ENCODE measurements at regions not wholly inside any gene's neighbourhood (a gene's known extent, or its start where the extent isn't known, plus 50 kb on each side); places are given as distances from the start of the nearest gene placed in this dataset.

DNA sequence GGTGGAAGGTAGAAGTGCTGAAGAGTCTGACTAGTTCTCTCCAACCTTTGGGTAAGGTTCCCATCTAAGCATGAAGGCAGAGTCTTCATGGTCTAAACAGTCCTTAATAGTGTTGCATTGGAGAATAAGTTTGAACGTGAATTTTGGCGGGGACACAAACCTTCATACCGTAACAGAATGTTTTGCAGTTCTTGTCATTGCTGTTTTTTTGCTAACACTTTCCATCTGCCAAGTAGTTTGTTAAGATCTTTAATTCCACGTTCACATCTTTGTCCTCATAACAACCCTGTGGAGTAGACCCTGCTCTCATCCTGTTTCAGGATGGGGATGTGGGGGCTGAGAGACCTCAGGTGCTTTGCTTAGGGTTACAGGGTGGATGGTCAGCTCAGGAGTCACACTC, 936.9 kb upstream of the EEF2KMT start:
- H3K9ac ChIP-seq (ENCODE audit: low read length), result no peak overlapping the region
- no peak overlapping the region for H3K4me2 ChIP-seq (ENCODE audit: low read depth, low read length, poor library complexity, severe bottlenecking)
- H3K27me3 ChIP-seq (ENCODE audit: low read length), result no peaks in the 10 kb centered on the region
- H3K9me3 ChIP-seq (ENCODE audit: insufficient read depth, low read length), result no peaks in the 10 kb centered on the region
- TF ChIP-seq EZH2phosphoT487 (conservative IDR thresholded peaks at IDR 0.05; ENCODE audit: low read length), result no peak
- TF ChIP-seq, protein P1, sequence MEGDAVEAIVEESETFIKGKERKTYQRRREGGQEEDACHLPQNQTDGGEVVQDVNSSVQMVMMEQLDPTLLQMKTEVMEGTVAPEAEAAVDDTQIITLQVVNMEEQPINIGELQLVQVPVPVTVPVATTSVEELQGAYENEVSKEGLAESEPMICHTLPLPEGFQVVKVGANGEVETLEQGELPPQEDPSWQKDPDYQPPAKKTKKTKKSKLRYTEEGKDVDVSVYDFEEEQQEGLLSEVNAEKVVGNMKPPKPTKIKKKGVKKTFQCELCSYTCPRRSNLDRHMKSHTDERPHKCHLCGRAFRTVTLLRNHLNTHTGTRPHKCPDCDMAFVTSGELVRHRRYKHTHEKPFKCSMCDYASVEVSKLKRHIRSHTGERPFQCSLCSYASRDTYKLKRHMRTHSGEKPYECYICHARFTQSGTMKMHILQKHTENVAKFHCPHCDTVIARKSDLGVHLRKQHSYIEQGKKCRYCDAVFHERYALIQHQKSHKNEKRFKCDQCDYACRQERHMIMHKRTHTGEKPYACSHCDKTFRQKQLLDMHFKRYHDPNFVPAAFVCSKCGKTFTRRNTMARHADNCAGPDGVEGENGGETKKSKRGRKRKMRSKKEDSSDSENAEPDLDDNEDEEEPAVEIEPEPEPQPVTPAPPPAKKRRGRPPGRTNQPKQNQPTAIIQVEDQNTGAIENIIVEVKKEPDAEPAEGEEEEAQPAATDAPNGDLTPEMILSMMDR (IDR thresholded peaks at IDR 0.05; ENCODE audit: insufficient read depth, low read length, poor library complexity, severe bottlenecking), result no peak
- H3F3A ChIP-seq (ENCODE audit: insufficient read depth), result no peaks in the 10 kb centered on the region
- no peaks in the 10 kb centered on the region for H3K79me2 ChIP-seq (ENCODE audit: insufficient read depth, low read length)
- H3K4me3 ChIP-seq (ENCODE audit: insufficient read depth, low read length, poor library complexity, severe bottlenecking), result no peak overlapping the region
- no peak overlapping the region for H2AFZ ChIP-seq (ENCODE audit: low read depth, low read length, severe bottlenecking)
- no peak overlapping the region for H3K27ac ChIP-seq (ENCODE audit: low read depth, low read length)
- H3K36me3 ChIP-seq (ENCODE audit: low read length), result no peaks in the 10 kb centered on the region
- no peaks in the 10 kb centered on the region for H3K9me2 ChIP-seq (replicated peaks; ENCODE audit: insufficient read depth, low read length)
- H4K20me1 ChIP-seq (ENCODE audit: low read depth, low read length), result no peaks in the 10 kb centered on the region

DNA sequence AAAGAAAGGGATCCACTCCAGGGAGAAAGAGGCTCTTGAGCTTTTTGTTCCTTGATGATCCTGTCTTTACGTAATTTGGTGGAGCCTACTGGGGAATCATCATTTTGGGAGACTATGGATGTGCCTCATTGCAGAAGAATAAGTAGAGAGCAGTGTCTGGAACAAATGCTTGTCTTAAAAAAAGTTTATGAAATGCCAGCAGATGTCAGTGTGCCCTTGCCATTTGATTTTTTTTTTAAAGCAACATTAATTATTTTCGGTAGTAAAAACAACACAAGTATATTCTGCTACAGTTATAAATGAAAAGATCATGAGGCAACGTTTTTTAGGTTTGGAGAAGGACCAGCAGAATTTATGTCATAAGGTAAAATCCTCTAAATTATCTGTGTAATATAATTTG, 934.8 kb upstream of the EEF2KMT start:
- no peak overlapping the region for H2AFZ ChIP-seq (ENCODE audit: low read depth, low read length, severe bottlenecking)
- no peaks in the 10 kb centered on the region for H3K9me3 ChIP-seq (ENCODE audit: insufficient read depth, low read length)
- no peaks in the 10 kb centered on the region for H3K79me2 ChIP-seq (ENCODE audit: insufficient read depth, low read length)
- H3K4me3 ChIP-seq (ENCODE audit: insufficient read depth, low read length, poor library complexity, severe bottlenecking), result no peak overlapping the region
- H3F3A ChIP-seq (ENCODE audit: insufficient read depth), result no peaks in the 10 kb centered on the region
- TF ChIP-seq, protein P1 (IDR thresholded peaks at IDR 0.05; ENCODE audit: insufficient read depth, low read length, poor library complexity, severe bottlenecking), result no peak
- no peak for TF ChIP-seq EZH2phosphoT487 (conservative IDR thresholded peaks at IDR 0.05; ENCODE audit: low read length)
- H3K9ac ChIP-seq (ENCODE audit: low read length), result no peak overlapping the region
- no peak overlapping the region for H3K27ac ChIP-seq (ENCODE audit: low read depth, low read length)
- H3K36me3 ChIP-seq (ENCODE audit: low read length), result no peaks in the 10 kb centered on the region
- H4K20me1 ChIP-seq (ENCODE audit: low read depth, low read length), result no peaks in the 10 kb centered on the region
- no peaks in the 10 kb centered on the region for H3K9me2 ChIP-seq (replicated peaks; ENCODE audit: insufficient read depth, low read length)
- H3K27me3 ChIP-seq (ENCODE audit: low read length), result no peaks in the 10 kb centered on the region
- H3K4me2 ChIP-seq (ENCODE audit: low read depth, low read length, poor library complexity, severe bottlenecking), result no peak overlapping the region

DNA sequence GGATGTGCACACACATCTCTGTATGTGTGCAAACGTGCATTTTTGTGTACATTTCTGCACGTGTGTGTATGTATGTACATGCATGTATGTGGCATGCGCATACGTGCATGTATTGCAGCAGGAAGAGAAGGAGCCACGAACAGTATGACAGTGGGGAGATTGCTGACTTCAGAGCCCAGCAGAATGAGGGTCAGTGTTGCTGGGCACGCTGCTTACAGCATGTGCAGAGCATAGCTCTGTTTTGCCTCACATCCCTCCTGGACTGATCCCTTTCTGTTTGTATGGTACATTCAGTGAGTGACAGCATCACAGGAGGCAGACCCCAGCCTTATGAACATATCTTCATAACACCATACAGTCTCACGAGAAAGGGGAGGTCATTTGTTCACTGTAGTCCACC, 934.0 kb upstream of the EEF2KMT start:
- TF ChIP-seq EZH2phosphoT487 (conservative IDR thresholded peaks at IDR 0.05; ENCODE audit: low read length), result no peak
- TF ChIP-seq, protein P1 (IDR thresholded peaks at IDR 0.05; ENCODE audit: insufficient read depth, low read length, poor library complexity, severe bottlenecking), result no peak

More for the DNA sequence above, 934.0 kb upstream of the EEF2KMT start:
- H2AFZ ChIP-seq (ENCODE audit: low read depth, low read length, severe bottlenecking), result no peak overlapping the region
- no peaks in the 10 kb centered on the region for H3K36me3 ChIP-seq (ENCODE audit: low read length)
- H3K4me3 ChIP-seq (ENCODE audit: insufficient read depth, low read length, poor library complexity, severe bottlenecking), result no peak overlapping the region
- H3K9ac ChIP-seq (ENCODE audit: low read length), result no peak overlapping the region
- H4K20me1 ChIP-seq (ENCODE audit: low read depth, low read length), result no peaks in the 10 kb centered on the region
- no peaks in the 10 kb centered on the region for H3K9me3 ChIP-seq (ENCODE audit: insufficient read depth, low read length)
- no peaks in the 10 kb centered on the region for H3K9me2 ChIP-seq (replicated peaks; ENCODE audit: insufficient read depth, low read length)
- no peaks in the 10 kb centered on the region for H3K79me2 ChIP-seq (ENCODE audit: insufficient read depth, low read length)
- H3F3A ChIP-seq (ENCODE audit: insufficient read depth), result no peaks in the 10 kb centered on the region
- H3K27ac ChIP-seq (ENCODE audit: low read depth, low read length), result no peak overlapping the region
- no peak overlapping the region for H3K4me2 ChIP-seq (ENCODE audit: low read depth, low read length, poor library complexity, severe bottlenecking)
- no peaks in the 10 kb centered on the region for H3K27me3 ChIP-seq (ENCODE audit: low read length)

Data from SU-DHL-6 (cell line).